ENCODE measurements at regions not wholly inside any gene's neighbourhood (a gene's known extent, or its start where the extent isn't known, plus 50 kb on each side); places are given as distances from the start of the nearest gene placed in this dataset.

GRCh38 chrX:15926622-15927021, 72.0 kb upstream of the AP1S2 start:
- no peak for TF ChIP-seq CTCF (IDR thresholded peaks at IDR 0.05)
- TF ChIP-seq POLR2A (IDR thresholded peaks at IDR 0.05): no peak
